NOMO-1 (cell line): ENCODE measurements at regions not wholly inside any gene's neighbourhood (a gene's known extent, or its start where the extent isn't known, plus 50 kb on each side); places are given as distances from the start of the nearest gene placed in this dataset.
"Not testable (repeated sequence)": the region's sequence is repeated elsewhere in the genome, so short reads cannot be mapped to it uniquely, and the experiment has no call there.

ENCODE experiments used
- DNase-seq, 2 experiments: peaks; one replicate each; lab custom pipeline; 2025; ENCODE audit not compliant: unreplicated experiment in 2 of 2; lab: John Stamatoyannopoulos, UW

- no peak for DNase-seq
These were observed 222.9 kb upstream of the KCNK2 start for GRCh38 chr1:214859647-214860046.

GRCh38 chr1:214861615-214862014 is 220.9 kb upstream of the KCNK2 start:
- DNase-seq = no peak

GRCh38 chr1:214862421-214862820 is 220.1 kb upstream of the KCNK2 start:
- DNase-seq = no peak

GRCh38 chr1:214864896-214865688 is 217.4 kb upstream of the KCNK2 start:
- no peak for DNase-seq

- not testable (repeated sequence) for DNase-seq
These were observed 212.1 kb upstream of the KCNK2 start for GRCh38 chr1:214870426-214870825.

GRCh38 chr1:214880956-214881355 is 201.6 kb upstream of the KCNK2 start:
- DNase-seq = no peak

- no peak for DNase-seq
These were observed 199.9 kb upstream of the KCNK2 start for GRCh38 chr1:214882616-214883015.

GRCh38 chr1:214895011-214895600 is 187.4 kb upstream of the KCNK2 start:
- DNase-seq = no peak

GRCh38 chr1:214896921-214897320 is 185.6 kb upstream of the KCNK2 start:
- DNase-seq = no peak

- DNase-seq = no peak
These were observed 185.0 kb upstream of the KCNK2 start for GRCh38 chr1:214897581-214897980.

GRCh38 chr1:214898161-214898560 is 184.4 kb upstream of the KCNK2 start:
- DNase-seq = no peak

- DNase-seq = no peak
These were observed 183.8 kb upstream of the KCNK2 start for GRCh38 chr1:214898718-214899117.

GRCh38 chr1:214899908-214900460 is 182.6 kb upstream of the KCNK2 start:
- DNase-seq = no peak

GRCh38 chr1:214900590-214900989 is 181.9 kb upstream of the KCNK2 start:
- DNase-seq = no peak

- DNase-seq = no peak
These were observed 180.8 kb upstream of the KCNK2 start for GRCh38 chr1:214901718-214902117.

- DNase-seq = no peak
These were observed 179.8 kb upstream of the KCNK2 start for GRCh38 chr1:214902636-214903320.

GRCh38 chr1:214912127-214912526 is 170.4 kb upstream of the KCNK2 start:
- DNase-seq = no peak

GRCh38 chr1:214913966-214914365 is 168.6 kb upstream of the KCNK2 start:
- no peak for DNase-seq

- DNase-seq = no peak
These were observed 165.4 kb upstream of the KCNK2 start for GRCh38 chr1:214917081-214917635.

- DNase-seq = no peak
These were observed 163.8 kb upstream of the KCNK2 start for GRCh38 chr1:214918745-214919144.

- no peak for DNase-seq
These were observed 162.2 kb upstream of the KCNK2 start for GRCh38 chr1:214920337-214920736.
